ENCODE measurements at regions not wholly inside any gene's neighbourhood (a gene's known extent, or its start where the extent isn't known, plus 50 kb on each side); places are given as distances from the start of the nearest gene placed in this dataset.

DNA sequence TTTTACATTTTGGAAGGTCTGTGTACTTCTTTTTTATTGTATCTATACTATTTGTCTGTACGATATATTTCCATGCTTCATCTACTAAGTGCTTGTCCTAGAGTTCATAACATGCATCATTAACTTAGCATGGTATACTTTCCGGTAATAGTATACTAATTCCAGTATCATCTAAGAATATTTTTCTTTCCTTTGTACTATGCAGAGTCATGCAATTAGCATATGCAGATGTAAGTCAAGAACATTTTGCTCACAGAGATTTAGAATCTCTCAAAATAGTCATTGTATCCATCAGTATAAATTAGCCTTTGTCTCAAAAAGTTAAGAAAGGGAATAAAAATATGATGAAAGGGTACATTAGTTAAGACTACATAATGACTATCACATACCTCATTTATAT lies 770.4 kb upstream of the GRAMD2B start:
- H3K36me3 ChIP-seq, result no peaks in the 10 kb centered on the region

DNA sequence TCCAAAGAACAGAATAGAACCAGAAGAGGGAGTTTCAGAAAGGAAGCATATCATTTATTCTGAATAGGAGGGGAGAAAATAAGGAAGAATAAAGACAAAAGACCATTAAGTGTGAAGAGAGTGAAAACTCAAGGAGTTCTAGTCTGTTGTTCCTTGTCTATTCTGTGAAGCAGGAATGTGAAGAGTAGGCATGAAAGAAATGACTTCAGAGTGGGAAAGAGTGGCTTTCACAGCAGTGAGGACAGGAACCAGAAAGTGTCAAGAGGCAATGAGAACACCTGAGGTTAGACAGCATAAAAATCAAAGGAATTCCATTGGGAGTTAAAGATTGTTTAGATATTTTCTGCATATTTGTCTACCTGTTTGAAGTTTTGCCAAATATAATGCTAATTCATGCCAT lies 768.8 kb upstream of the GRAMD2B start:
- Histone ChIP-seq H3K27ac (no peak overlapping the region), H3K4me1 (peaks cover 0 to 2% (median 0%) of the 10 kb centered on the region in 4 donors), H3K36me3 (no peaks in the 10 kb centered on the region), H3K9me3 (no peaks in the 10 kb centered on the region), H3K27me3 (no peaks in the 10 kb centered on the region), H3K4me3 (no peak overlapping the region)
- intact Hi-C loops (cut with DNase I; ENCODE audit: low total_unique reads), result no loop called here
- no peak for DNase-seq
- in situ Hi-C loops (cut with MboI; ENCODE audit: low pct_ligation_motif_present in 1 of 4, low pct_unique_long_range_greater_than_20kb in 1 of 4, low sequenced_read_pairs in 3 of 4), result no loop called here
- TF ChIP-seq POLR2A (IDR thresholded peaks at IDR 0.05), result no peak

More for the DNA sequence above, 770.4 kb upstream of the GRAMD2B start:
- in situ Hi-C loops (cut with MboI; ENCODE audit: low pct_ligation_motif_present in 1 of 4, low pct_unique_long_range_greater_than_20kb in 1 of 4, low sequenced_read_pairs in 3 of 4), result no loop called here
- intact Hi-C loops (cut with DNase I; ENCODE audit: low total_unique reads), result no loop called here
- Histone ChIP-seq H3K4me3 (no peak overlapping the region), H3K9me3 (no peaks in the 10 kb centered on the region), H3K4me1 (no peaks in the 10 kb centered on the region), H3K27me3 (no peaks in the 10 kb centered on the region), H3K27ac (no peak overlapping the region)
- DNase-seq, result no peak
- no peak for TF ChIP-seq POLR2AphosphoS5 (IDR thresholded peaks at IDR 0.05)
- TF ChIP-seq, protein P1, sequence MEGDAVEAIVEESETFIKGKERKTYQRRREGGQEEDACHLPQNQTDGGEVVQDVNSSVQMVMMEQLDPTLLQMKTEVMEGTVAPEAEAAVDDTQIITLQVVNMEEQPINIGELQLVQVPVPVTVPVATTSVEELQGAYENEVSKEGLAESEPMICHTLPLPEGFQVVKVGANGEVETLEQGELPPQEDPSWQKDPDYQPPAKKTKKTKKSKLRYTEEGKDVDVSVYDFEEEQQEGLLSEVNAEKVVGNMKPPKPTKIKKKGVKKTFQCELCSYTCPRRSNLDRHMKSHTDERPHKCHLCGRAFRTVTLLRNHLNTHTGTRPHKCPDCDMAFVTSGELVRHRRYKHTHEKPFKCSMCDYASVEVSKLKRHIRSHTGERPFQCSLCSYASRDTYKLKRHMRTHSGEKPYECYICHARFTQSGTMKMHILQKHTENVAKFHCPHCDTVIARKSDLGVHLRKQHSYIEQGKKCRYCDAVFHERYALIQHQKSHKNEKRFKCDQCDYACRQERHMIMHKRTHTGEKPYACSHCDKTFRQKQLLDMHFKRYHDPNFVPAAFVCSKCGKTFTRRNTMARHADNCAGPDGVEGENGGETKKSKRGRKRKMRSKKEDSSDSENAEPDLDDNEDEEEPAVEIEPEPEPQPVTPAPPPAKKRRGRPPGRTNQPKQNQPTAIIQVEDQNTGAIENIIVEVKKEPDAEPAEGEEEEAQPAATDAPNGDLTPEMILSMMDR (IDR thresholded peaks at IDR 0.05), result no peak
- TF ChIP-seq POLR2A (IDR thresholded peaks at IDR 0.05), result no peak
- TF ChIP-seq EP300 (IDR thresholded peaks at IDR 0.05; ENCODE audit: low read depth), result no peak
- WGBS, 2 donors (ENCODE audit: low coverage in 1 of 2), result 88 to 94% methylated on average over 2 of the region's 2 CpGs

DNA sequence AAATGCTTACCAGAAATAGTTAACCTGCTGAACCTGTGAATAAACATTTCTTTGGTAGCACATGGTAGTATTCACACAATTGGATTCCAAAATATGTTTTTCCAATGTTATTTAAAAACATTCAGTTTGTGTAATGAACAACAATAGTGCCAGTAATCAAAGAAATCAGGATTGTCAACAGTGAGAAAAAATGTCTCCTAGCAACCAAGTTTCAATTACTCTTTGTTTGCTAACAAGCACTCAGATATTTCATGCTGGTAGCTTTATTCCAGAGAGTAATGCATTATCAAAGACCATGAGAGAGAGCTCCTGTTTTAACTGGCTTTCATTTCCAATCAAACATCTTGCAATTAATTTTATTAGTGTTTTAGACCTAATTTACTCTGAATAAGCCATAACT lies 768.1 kb upstream of the GRAMD2B start:
- no peak for DNase-seq
- in situ Hi-C loops (cut with MboI; ENCODE audit: low pct_ligation_motif_present in 1 of 4, low pct_unique_long_range_greater_than_20kb in 1 of 4, low sequenced_read_pairs in 3 of 4) (no loop called here), intact Hi-C loops (cut with DNase I; ENCODE audit: low total_unique reads) (no loop called here)
- TF ChIP-seq POLR2A (IDR thresholded peaks at IDR 0.05), result no peak
- no peak for TF ChIP-seq POLR2AphosphoS5 (IDR thresholded peaks at IDR 0.05)
- TF ChIP-seq, protein P1 (IDR thresholded peaks at IDR 0.05), result no peak
- TF ChIP-seq EP300 (IDR thresholded peaks at IDR 0.05; ENCODE audit: low read depth), result no peak
- peaks cover 0 to 10% (median 0%) of the 10 kb centered on the region in 4 donors for H3K4me1 ChIP-seq
- no peaks in the 10 kb centered on the region for H3K9me3 ChIP-seq
- H3K36me3 ChIP-seq, result no peaks in the 10 kb centered on the region
- no peaks in the 10 kb centered on the region for H3K27me3 ChIP-seq
- H3K4me3 ChIP-seq, result no peak overlapping the region
- no peak overlapping the region for H3K27ac ChIP-seq

DNA sequence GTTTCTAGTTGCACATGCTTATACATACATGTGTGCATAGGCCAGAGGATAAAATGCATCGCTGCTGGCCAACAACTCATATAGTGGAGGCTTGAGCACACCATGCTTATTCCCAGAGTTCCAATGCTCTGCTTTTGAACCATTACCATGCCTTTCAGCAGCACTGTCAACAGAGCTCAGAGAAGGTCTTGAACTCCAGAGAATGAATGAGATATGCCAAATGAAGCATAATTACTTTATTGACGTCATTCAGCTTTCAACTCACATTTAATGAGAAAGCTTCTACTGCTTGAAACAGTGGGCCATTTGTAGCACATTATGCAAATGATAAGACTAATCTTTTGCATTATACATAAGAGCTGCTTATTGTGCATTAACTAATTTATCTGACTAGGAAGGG lies 765.3 kb upstream of the GRAMD2B start:
- in situ Hi-C loops (cut with MboI; ENCODE audit: low pct_ligation_motif_present in 1 of 4, low pct_unique_long_range_greater_than_20kb in 1 of 4, low sequenced_read_pairs in 3 of 4) (no loop called here), intact Hi-C loops (cut with DNase I; ENCODE audit: low total_unique reads) (no loop called here)
- no peaks in the 10 kb centered on the region for H3K36me3 ChIP-seq
- no peak for DNase-seq
- TF ChIP-seq, protein P1 (IDR thresholded peaks at IDR 0.05), result no peak
- TF ChIP-seq POLR2AphosphoS5 (IDR thresholded peaks at IDR 0.05) (no peak), POLR2A (IDR thresholded peaks at IDR 0.05) (no peak), EP300 (IDR thresholded peaks at IDR 0.05; ENCODE audit: low read depth) (no peak)
- no peaks in the 10 kb centered on the region for H3K9me3 ChIP-seq
- H3K4me1 ChIP-seq, result peaks cover 0 to 13% (median 0%) of the 10 kb centered on the region in 4 donors
- no peak overlapping the region for H3K27ac ChIP-seq
- no peaks in the 10 kb centered on the region for H3K27me3 ChIP-seq
- H3K4me3 ChIP-seq, result no peak overlapping the region
- WGBS, 2 donors (ENCODE audit: low coverage in 1 of 2), result 70 to 72% methylated on average over 2 of the region's 2 CpGs

DNA sequence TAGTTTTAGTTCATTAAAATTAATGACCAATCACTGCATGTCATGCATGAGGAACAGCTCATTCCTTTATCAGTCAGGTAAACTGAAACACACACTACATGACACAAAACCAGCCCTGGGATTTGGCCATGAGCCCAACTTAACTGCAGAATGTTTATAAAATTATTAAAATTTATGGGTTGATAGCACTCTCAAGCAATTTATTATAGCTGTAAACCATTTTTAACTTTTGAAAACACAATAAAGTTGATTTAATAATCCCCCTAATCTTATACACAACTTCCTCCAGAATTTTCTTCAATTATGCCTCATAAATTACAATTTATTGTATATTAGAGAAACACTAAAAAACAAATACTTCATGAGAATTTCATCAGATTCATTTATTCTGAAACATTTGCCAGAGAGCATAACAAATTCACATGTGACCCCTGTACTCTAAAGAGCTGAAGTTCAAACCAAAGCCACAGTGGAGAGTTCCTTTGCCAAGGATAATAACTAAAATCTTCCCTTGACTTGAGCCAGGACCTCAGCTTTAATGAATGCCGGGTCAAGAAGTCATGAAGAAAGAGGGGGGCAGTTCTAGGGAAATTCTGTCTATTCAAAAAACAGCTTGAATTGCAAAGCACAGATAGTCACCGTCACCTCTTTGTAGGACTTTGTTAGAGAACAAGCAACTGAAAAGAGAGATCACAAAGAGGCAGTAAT lies 763.7 kb upstream of the GRAMD2B start:
- Histone ChIP-seq H3K4me3 (no peak overlapping the region), H3K9me3 (no peaks in the 10 kb centered on the region), H3K4me1 (peaks cover 0 to 13% (median 0%) of the 10 kb centered on the region in 4 donors), H3K27ac (no peak overlapping the region), H3K27me3 (no peaks in the 10 kb centered on the region), H3K36me3 (no peaks in the 10 kb centered on the region)
- intact Hi-C loops (cut with DNase I; ENCODE audit: low total_unique reads), result no loop called here
- 50 to 67% methylated on average over 2 of the region's 2 CpGs for WGBS, 2 donors (ENCODE audit: low coverage in 1 of 2)
- no peak for TF ChIP-seq POLR2AphosphoS5 (IDR thresholded peaks at IDR 0.05)
- no peak for TF ChIP-seq POLR2A (IDR thresholded peaks at IDR 0.05)
- TF ChIP-seq EP300 (IDR thresholded peaks at IDR 0.05; ENCODE audit: low read depth), result no peak
- TF ChIP-seq, protein P1 (IDR thresholded peaks at IDR 0.05), result no peak
- no peak for DNase-seq
- in situ Hi-C loops (cut with MboI; ENCODE audit: low pct_ligation_motif_present in 1 of 4, low pct_unique_long_range_greater_than_20kb in 1 of 4, low sequenced_read_pairs in 3 of 4), result no loop called here
